ENCODE measurements at regions not wholly inside any gene's neighbourhood (a gene's known extent, or its start where the extent isn't known, plus 50 kb on each side); places are given as distances from the start of the nearest gene placed in this dataset.

DNA sequence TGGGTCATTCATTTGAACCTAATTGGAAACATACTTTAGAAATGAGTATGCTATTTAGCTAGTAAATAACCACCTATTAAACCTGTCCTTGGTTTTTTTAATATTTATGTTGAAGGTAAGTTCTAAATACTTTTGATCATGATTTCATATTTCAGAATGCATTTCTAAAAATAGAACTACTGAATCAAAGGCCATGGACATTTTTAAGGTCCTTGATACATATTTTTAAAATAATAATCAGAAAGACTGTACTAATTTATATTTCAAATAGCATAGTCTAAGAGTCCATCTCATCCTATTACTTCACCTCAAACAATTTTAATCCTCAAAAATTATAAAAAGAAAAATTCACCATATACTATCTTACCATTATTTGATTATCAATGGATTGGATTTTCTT lies 102.1 kb upstream of the AKR1E2 start:
- ChIA-PET CTCF (no interaction called here), POLR2A (no interaction called here)
- H3K79me2 ChIP-seq (ENCODE audit: control insufficient read depth, insufficient read depth, low read length) = no peaks in the 10 kb centered on the region
- H3K9me3 ChIP-seq (ENCODE audit: control extremely low read depth in 1 of 3, control insufficient read depth in 2 of 3, insufficient read depth in 1 of 3, low read length in 2 of 3) = peaks cover 0 to 1% (median 0%) of the 10 kb centered on the region in 3 donors
- H3K36me3 ChIP-seq (replicated peaks in 1 of 2; ENCODE audit: control extremely low read depth in 1 of 2, control insufficient read depth in 1 of 2, extremely low read depth in 1 of 2, insufficient read depth in 2 of 2, low read length in 1 of 2) = no peaks in the 10 kb centered on the region
- intact Hi-C loops (cut with micrococcal nuclease) = no loop called here
- no peaks in the 10 kb centered on the region for H3K4me1 ChIP-seq (ENCODE audit: control insufficient read depth in 2 of 2, insufficient read depth in 2 of 2, low read length in 2 of 2)
- no peak overlapping the region for H3K27ac ChIP-seq (ENCODE audit: low read length in 2 of 2)
- H4K20me1 ChIP-seq (ENCODE audit: control insufficient read depth, insufficient read depth, low read length, poor library complexity, severe bottlenecking) = no peaks in the 10 kb centered on the region
- no peak overlapping the region for H3K9ac ChIP-seq (ENCODE audit: low read length)
- Mint-ChIP-seq H3K4me3 (no peak overlapping the region), H3K9me3 (ENCODE audit: insufficient read depth) (no peaks in the 10 kb centered on the region), H3K27ac (no peak overlapping the region), H3K4me1 (no peaks in the 10 kb centered on the region), H3K27me3 (peaks cover 3% of the 10 kb centered on the region)
- H3K27me3 ChIP-seq (replicated peaks in 1 of 4; ENCODE audit: control extremely low read depth in 1 of 4, control insufficient read depth in 3 of 4, insufficient read depth in 4 of 4, low read length in 3 of 4) = no peaks in the 10 kb centered on the region
- ATAC-seq (ENCODE audit: low read depth) = no peak
- no peak for DNase-seq
- no peak overlapping the region for H3K4me2 ChIP-seq (replicated peaks; ENCODE audit: low read depth, low read length, poor library complexity, severe bottlenecking)
- no peak overlapping the region for H2AFZ ChIP-seq (ENCODE audit: insufficient read depth, low read depth, low read length, poor library complexity, severe bottlenecking)
- no peak overlapping the region for H3K4me3 ChIP-seq (ENCODE audit: control extremely low read depth in 1 of 5, extremely low read depth in 1 of 5, insufficient read depth in 1 of 5, low read depth in 2 of 5, low read length in 4 of 5)
- TF ChIP-seq, protein P1, sequence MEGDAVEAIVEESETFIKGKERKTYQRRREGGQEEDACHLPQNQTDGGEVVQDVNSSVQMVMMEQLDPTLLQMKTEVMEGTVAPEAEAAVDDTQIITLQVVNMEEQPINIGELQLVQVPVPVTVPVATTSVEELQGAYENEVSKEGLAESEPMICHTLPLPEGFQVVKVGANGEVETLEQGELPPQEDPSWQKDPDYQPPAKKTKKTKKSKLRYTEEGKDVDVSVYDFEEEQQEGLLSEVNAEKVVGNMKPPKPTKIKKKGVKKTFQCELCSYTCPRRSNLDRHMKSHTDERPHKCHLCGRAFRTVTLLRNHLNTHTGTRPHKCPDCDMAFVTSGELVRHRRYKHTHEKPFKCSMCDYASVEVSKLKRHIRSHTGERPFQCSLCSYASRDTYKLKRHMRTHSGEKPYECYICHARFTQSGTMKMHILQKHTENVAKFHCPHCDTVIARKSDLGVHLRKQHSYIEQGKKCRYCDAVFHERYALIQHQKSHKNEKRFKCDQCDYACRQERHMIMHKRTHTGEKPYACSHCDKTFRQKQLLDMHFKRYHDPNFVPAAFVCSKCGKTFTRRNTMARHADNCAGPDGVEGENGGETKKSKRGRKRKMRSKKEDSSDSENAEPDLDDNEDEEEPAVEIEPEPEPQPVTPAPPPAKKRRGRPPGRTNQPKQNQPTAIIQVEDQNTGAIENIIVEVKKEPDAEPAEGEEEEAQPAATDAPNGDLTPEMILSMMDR (IDR thresholded peaks at IDR 0.05) = no peak
- TF ChIP-seq EZH2 (IDR thresholded peaks at IDR 0.05; ENCODE audit: borderline replicate concordance, insufficient read depth, low read depth, low read length, poor library complexity, severe bottlenecking) = no peak

DNA sequence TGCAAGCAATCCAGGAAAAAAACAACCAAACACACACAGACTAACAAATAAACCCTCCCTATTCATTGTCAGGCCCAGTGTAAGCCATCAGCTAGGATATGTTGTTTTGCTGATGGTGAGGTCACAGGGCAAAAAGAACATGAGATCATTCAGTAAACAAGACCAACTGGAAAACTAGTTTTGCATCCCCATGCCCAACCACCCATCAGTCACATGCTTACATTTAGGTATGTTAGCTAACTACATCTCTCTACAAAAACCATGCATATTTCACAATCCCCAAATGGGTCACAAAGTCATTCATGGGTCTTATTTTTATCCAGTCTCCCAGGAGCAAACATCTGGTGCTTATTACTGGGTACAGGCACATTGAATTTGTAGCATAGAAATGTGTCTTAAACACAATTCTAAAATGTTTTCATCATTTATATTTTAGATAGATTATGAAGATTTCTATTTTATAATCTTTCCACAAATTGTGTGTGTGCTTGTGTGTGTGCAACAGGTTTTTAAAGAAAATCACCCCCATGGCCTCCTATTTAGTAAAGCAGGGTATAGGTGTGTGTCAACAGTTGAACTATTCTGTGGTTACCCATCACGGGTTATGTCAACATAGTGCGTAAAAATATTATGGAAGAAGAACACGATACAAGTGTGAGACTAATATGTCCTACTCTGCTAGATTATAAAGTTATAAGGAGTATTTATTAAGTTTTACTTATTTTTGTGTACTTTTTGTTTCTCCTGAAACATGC lies 103.8 kb upstream of the AKR1E2 start:
- Histone ChIP-seq H3K4me3 (ENCODE audit: control extremely low read depth in 1 of 5, extremely low read depth in 1 of 5, insufficient read depth in 1 of 5, low read depth in 2 of 5, low read length in 4 of 5) (no peak overlapping the region), H3K36me3 (replicated peaks in 1 of 2; ENCODE audit: control extremely low read depth in 1 of 2, control insufficient read depth in 1 of 2, extremely low read depth in 1 of 2, insufficient read depth in 2 of 2, low read length in 1 of 2) (no peaks in the 10 kb centered on the region), H3K27ac (ENCODE audit: low read length in 2 of 2) (no peak overlapping the region), H4K20me1 (ENCODE audit: control insufficient read depth, insufficient read depth, low read length, poor library complexity, severe bottlenecking) (no peaks in the 10 kb centered on the region), H3K79me2 (ENCODE audit: control insufficient read depth, insufficient read depth, low read length) (no peaks in the 10 kb centered on the region), H3K4me2 (replicated peaks; ENCODE audit: low read depth, low read length, poor library complexity, severe bottlenecking) (no peak overlapping the region), H3K9ac (ENCODE audit: low read length) (no peak overlapping the region), H2AFZ (ENCODE audit: insufficient read depth, low read depth, low read length, poor library complexity, severe bottlenecking) (no peak overlapping the region), H3K4me1 (ENCODE audit: control insufficient read depth in 2 of 2, insufficient read depth in 2 of 2, low read length in 2 of 2) (no peaks in the 10 kb centered on the region), H3K9me3 (ENCODE audit: control extremely low read depth in 1 of 3, control insufficient read depth in 2 of 3, insufficient read depth in 1 of 3, low read length in 2 of 3) (peaks cover 0 to 1% (median 0%) of the 10 kb centered on the region in 3 donors), H3K27me3 (replicated peaks in 1 of 4; ENCODE audit: control extremely low read depth in 1 of 4, control insufficient read depth in 3 of 4, insufficient read depth in 4 of 4, low read length in 3 of 4) (no peaks in the 10 kb centered on the region)
- Mint-ChIP-seq H3K27me3 (peaks cover 3% of the 10 kb centered on the region), H3K27ac (no peak overlapping the region), H3K9me3 (ENCODE audit: insufficient read depth) (no peaks in the 10 kb centered on the region), H3K4me3 (no peak overlapping the region), H3K4me1 (no peaks in the 10 kb centered on the region)
- TF ChIP-seq, protein P1 (IDR thresholded peaks at IDR 0.05) = no peak
- no peak for TF ChIP-seq EZH2 (IDR thresholded peaks at IDR 0.05; ENCODE audit: borderline replicate concordance, insufficient read depth, low read depth, low read length, poor library complexity, severe bottlenecking)
- intact Hi-C loops (cut with micrococcal nuclease) = no loop called here
- WGBS (ENCODE audit: insufficient coverage) = no CpG with 5 or more reads among the region's 3 CpGs
- no peak for ATAC-seq (ENCODE audit: low read depth)
- POLR2A ChIA-PET = no interaction called here
- CTCF ChIA-PET = interaction anchor here (0.5 kb wide), 1 partner anchor 713 kb away, joined by 4 read pairs; no protein-coding TSS in a partner anchor
- no peak for DNase-seq

Measured in B cell (primary cell).